Fibroblast of lung (primary cell): ENCODE measurements at regions not wholly inside any gene's neighbourhood (a gene's known extent, or its start where the extent isn't known, plus 50 kb on each side); places are given as distances from the start of the nearest gene placed in this dataset.

Experiments used
- CTCF ChIP-seq, 2 donors: IDR thresholded peaks in 1 of 2; conservative IDR thresholded peaks in 1 of 2; 1 replicate in 1 of 2; 2 replicates in 1 of 2; pipeline ENCODE4 v1.5.1; 2011 to 2012; ENCODE audit warnings: low read length in 2 of 2, control low read depth in 1 of 2, inconsistent platforms in 1 of 2, low read depth in 1 of 2, mild to moderate bottlenecking in 1 of 2
- EZH2 ChIP-seq: IDR thresholded peaks from 2 replicates; pipeline ENCODE4 v1.5.1; 2012; ENCODE audit warnings: low read length, control low read depth, mild to moderate bottlenecking; ENCODE audit errors: missing control alignments

GRCh38 chr4:63169836-63170235 lies 1239.4 kb downstream of the TECRL start:
- TF ChIP-seq CTCF (conservative IDR thresholded peaks at IDR 0.05 in 1 of 2, IDR thresholded peaks at IDR 0.05 in 1 of 2; ENCODE audit: low read depth in 1 of 2, low read length in 2 of 2) = no peak
- TF ChIP-seq EZH2 = no peak
